ENCODE measurements at regions not wholly inside any gene's neighbourhood (a gene's known extent, or its start where the extent isn't known, plus 50 kb on each side); places are given as distances from the start of the nearest gene placed in this dataset.

DNA sequence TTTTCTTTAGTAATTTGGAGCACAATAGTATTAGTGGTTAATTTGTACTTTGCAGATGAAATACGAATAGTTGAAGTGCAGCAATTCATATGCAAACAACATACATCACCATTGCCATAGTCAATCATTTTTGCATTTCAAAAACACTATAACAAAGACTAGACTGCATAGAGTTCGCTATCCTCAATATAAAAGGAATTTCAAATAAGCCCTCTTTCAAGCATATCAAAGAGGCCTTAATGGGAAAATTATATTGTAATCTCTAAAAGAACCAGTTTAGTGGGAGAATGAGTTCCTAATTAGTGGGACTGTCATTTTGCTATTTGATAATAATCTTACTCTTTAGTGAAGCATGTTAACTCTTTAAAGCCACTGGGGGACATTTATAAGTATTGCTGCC is 2302.3 kb upstream of the C9orf72 start:
- TF ChIP-seq, protein P1, sequence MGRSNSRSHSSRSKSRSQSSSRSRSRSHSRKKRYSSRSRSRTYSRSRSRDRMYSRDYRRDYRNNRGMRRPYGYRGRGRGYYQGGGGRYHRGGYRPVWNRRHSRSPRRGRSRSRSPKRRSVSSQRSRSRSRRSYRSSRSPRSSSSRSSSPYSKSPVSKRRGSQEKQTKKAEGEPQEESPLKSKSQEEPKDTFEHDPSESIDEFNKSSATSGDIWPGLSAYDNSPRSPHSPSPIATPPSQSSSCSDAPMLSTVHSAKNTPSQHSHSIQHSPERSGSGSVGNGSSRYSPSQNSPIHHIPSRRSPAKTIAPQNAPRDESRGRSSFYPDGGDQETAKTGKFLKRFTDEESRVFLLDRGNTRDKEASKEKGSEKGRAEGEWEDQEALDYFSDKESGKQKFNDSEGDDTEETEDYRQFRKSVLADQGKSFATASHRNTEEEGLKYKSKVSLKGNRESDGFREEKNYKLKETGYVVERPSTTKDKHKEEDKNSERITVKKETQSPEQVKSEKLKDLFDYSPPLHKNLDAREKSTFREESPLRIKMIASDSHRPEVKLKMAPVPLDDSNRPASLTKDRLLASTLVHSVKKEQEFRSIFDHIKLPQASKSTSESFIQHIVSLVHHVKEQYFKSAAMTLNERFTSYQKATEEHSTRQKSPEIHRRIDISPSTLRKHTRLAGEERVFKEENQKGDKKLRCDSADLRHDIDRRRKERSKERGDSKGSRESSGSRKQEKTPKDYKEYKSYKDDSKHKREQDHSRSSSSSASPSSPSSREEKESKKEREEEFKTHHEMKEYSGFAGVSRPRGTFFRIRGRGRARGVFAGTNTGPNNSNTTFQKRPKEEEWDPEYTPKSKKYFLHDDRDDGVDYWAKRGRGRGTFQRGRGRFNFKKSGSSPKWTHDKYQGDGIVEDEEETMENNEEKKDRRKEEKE (IDR thresholded peaks at IDR 0.05): no peak
- no peak for TF ChIP-seq SIX5 (IDR thresholded peaks at IDR 0.05; ENCODE audit: low read depth, low read length, severe bottlenecking)
- TF ChIP-seq SREBF2 (IDR thresholded peaks at IDR 0.05; ENCODE audit: low read length): no peak
- TF ChIP-seq, protein P2, sequence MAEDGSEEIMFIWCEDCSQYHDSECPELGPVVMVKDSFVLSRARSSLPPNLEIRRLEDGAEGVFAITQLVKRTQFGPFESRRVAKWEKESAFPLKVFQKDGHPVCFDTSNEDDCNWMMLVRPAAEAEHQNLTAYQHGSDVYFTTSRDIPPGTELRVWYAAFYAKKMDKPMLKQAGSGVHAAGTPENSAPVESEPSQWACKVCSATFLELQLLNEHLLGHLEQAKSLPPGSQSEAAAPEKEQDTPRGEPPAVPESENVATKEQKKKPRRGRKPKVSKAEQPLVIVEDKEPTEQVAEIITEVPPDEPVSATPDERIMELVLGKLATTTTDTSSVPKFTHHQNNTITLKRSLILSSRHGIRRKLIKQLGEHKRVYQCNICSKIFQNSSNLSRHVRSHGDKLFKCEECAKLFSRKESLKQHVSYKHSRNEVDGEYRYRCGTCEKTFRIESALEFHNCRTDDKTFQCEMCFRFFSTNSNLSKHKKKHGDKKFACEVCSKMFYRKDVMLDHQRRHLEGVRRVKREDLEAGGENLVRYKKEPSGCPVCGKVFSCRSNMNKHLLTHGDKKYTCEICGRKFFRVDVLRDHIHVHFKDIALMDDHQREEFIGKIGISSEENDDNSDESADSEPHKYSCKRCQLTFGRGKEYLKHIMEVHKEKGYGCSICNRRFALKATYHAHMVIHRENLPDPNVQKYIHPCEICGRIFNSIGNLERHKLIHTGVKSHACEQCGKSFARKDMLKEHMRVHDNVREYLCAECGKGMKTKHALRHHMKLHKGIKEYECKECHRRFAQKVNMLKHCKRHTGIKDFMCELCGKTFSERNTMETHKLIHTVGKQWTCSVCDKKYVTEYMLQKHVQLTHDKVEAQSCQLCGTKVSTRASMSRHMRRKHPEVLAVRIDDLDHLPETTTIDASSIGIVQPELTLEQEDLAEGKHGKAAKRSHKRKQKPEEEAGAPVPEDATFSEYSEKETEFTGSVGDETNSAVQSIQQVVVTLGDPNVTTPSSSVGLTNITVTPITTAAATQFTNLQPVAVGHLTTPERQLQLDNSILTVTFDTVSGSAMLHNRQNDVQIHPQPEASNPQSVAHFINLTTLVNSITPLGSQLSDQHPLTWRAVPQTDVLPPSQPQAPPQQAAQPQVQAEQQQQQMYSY (CRISPR knock-in tag; IDR thresholded peaks at IDR 0.05): no peak
- TF ChIP-seq ETV6 (conservative IDR thresholded peaks at IDR 0.05 in 1 of 2, IDR thresholded peaks at IDR 0.05 in 1 of 2; ENCODE audit: borderline replicate concordance in 1 of 2, low read depth in 1 of 2): no peak
- TF ChIP-seq SPI1 (IDR thresholded peaks at IDR 0.05; ENCODE audit: borderline replicate concordance, insufficient read depth, low read depth, low read length): no peak
- no peak for TF ChIP-seq CEBPB (IDR thresholded peaks at IDR 0.05; ENCODE audit: borderline replicate concordance in 1 of 2, low read depth in 2 of 2, low read length in 2 of 2)
- TF ChIP-seq RBBP5 (conservative IDR thresholded peaks at IDR 0.05): no peak
- TF ChIP-seq TBL1XR1 (IDR thresholded peaks at IDR 0.05; ENCODE audit: low read depth, low read length): no peak
- Histone ChIP-seq H3K27ac (ENCODE audit: control insufficient read depth, insufficient read depth) (no peak overlapping the region), H3K9me3 (replicated peaks; ENCODE audit: control insufficient read depth, insufficient read depth, low read length) (no peaks in the 10 kb centered on the region), H3K4me3 (no peak overlapping the region), H3K79me2 (ENCODE audit: control insufficient read depth, insufficient read depth, low read length) (no peaks in the 10 kb centered on the region), H3K27me3 (replicated peaks in 1 of 2; ENCODE audit: control insufficient read depth in 2 of 2, insufficient read depth in 2 of 2, low read length in 1 of 2) (no peaks in the 10 kb centered on the region), H3K36me3 (ENCODE audit: control insufficient read depth in 2 of 2, insufficient read depth in 2 of 2, low read length in 1 of 2) (no peaks in the 10 kb centered on the region), H3K9ac (ENCODE audit: control insufficient read depth, insufficient read depth, low read length) (no peak overlapping the region), H4K20me1 (ENCODE audit: control insufficient read depth, insufficient read depth) (no peaks in the 10 kb centered on the region), H3K4me2 (ENCODE audit: control insufficient read depth, insufficient read depth) (no peak overlapping the region), H3K4me1 (ENCODE audit: control insufficient read depth, insufficient read depth, low read length) (no peaks in the 10 kb centered on the region), H2AFZ (ENCODE audit: control insufficient read depth, low read depth, low read length) (no peak overlapping the region)
- ATAC-seq (no peak), FAIRE-seq (no peak), DNase-seq (ENCODE audit: low read depth, low spot score) (no peak)
- POLR2A ChIA-PET: no interaction called here
- CTCF ChIA-PET: no interaction called here
- intact Hi-C loops (cut with micrococcal nuclease; ENCODE audit: unreplicated experiment) (no loop called here), in situ Hi-C loops (cut with MboI) (no loop called here)
- SMC1A ChIA-PET (ENCODE audit: uncharacterized antibody, unreplicated experiment): no interaction called here
- WGBS (ENCODE audit: insufficient coverage, insufficient replicate concordance, low lambda C conversion rate, missing lambda C conversion rate): 5% methylated on average over 2 of the region's 2 CpGs
- BruUV-seq (replicated peaks): no TSS peak
- RAD21 ChIA-PET (ENCODE audit: unreplicated experiment): no interaction called here
